Activated naive CD4-positive, alpha-beta T cell treated with anti-CD3 and anti-CD28 coated beads for 36 hours (primary cell): ENCODE measurements at regions not wholly inside any gene's neighbourhood (a gene's known extent, or its start where the extent isn't known, plus 50 kb on each side); places are given as distances from the start of the nearest gene placed in this dataset.

ENCODE experiments used
- CTCF ChIA-PET: fragments of 350-600 bp; sonication (Branson Sonifier 250); formaldehyde crosslinking; loops from one replicate; lab custom pipeline; 2021; ENCODE audit warnings: antibody characterized with exemption; lab: Charles Lee
- DNase-seq: peaks from one replicate; pipeline ENCODE4 v3.0.0-alpha.2; 2020
- H3K27ac Mint-ChIP-seq: one replicate; pipeline ENCODE4 v1.8.0; 2021; ENCODE audit warnings: mild to moderate bottlenecking, mixed read lengths
- H3K27me3 Mint-ChIP-seq: one replicate; pipeline ENCODE4 v1.8.0; 2021; ENCODE audit warnings: low read depth, mixed read lengths
- H3K36me3 Mint-ChIP-seq: one replicate; pipeline ENCODE4 v1.8.0; 2021; ENCODE audit warnings: low read depth, mixed read lengths
- H3K4me1 Mint-ChIP-seq: one replicate; pipeline ENCODE4 v1.8.0; 2021; ENCODE audit warnings: low read depth, mixed read lengths
- H3K4me3 Mint-ChIP-seq: one replicate; pipeline ENCODE4 v1.8.0; 2021; ENCODE audit warnings: mild to moderate bottlenecking, moderate library complexity, mixed read lengths
- H3K9me3 Mint-ChIP-seq: one replicate; pipeline ENCODE4 v1.8.0; 2021; ENCODE audit warnings: mixed read lengths
- intact Hi-C: fragments of 100-400 bp; cut with micrococcal nuclease; formaldehyde crosslinking; loops from one replicate; pipeline ENCODE4 v1.15.1; 2023

DNA sequence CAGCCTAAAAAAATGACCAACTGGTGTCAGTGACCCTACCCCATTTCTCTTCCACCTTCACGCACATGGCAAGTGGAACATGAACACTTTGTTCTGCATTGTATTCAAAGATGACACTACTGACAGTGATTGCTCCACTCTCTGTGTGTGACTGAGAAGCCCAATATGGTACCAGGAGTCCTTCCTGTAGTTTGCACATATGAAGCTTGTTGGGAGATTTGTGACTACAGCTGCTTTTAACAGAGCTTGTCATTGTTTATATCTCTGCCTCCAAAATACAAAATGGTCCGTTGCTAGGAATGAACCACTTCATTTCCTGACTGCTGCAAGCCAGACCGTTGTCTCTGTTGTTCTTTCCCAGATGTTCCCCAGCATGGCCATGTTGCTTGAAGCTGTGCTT is 140.3 kb upstream of the TCF21 start:
- Mint-ChIP-seq H3K27me3 (no peaks in the 10 kb centered on the region), H3K4me1 (no peaks in the 10 kb centered on the region), H3K36me3 (no peaks in the 10 kb centered on the region), H3K4me3 (no peak overlapping the region), H3K9me3 (no peaks in the 10 kb centered on the region), H3K27ac (no peak overlapping the region)
- CTCF ChIA-PET: interaction anchor here (1.1 kb wide), 1 partner anchor 172 kb away, joined by 3 read pairs; no protein-coding TSS in a partner anchor
- no peak for DNase-seq
- intact Hi-C loops: no loop called here

DNA sequence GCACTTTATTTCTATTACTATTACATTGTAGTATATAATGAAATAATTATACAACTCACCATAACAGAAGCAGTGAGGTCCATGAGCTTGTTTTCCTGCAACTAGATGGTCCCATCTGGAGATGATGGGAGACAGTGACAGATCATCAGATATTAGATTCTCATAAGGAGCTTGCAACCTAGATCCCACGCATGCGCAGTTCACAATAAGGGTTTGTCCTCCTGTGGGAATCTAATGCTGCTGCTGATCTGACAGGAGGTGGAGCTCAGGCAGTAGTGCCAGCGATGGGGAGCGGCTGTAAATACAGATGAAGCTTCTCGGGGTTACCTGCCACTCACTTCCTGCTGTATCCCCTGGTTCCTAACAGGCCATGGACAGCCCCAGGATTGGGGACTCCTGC is 139.5 kb upstream of the TCF21 start:
- Mint-ChIP-seq H3K27ac (no peak overlapping the region), H3K4me3 (no peak overlapping the region)

GRCh38 chr6:133752129-133752528 is 136.8 kb upstream of the TCF21 start:
- Mint-ChIP-seq H3K36me3 (no peaks in the 10 kb centered on the region), H3K27me3 (no peaks in the 10 kb centered on the region), H3K4me3 (no peak overlapping the region), H3K27ac (no peak overlapping the region), H3K4me1 (no peaks in the 10 kb centered on the region), H3K9me3 (no peaks in the 10 kb centered on the region)
- no peak for DNase-seq
- CTCF ChIA-PET: no interaction called here
- intact Hi-C loops: no loop called here

More for the DNA sequence above, 139.5 kb upstream of the TCF21 start:
- no peaks in the 10 kb centered on the region for H3K9me3 Mint-ChIP-seq
- no peaks in the 10 kb centered on the region for H3K36me3 Mint-ChIP-seq
- H3K27me3 Mint-ChIP-seq: no peaks in the 10 kb centered on the region
- intact Hi-C loops: no loop called here
- no peaks in the 10 kb centered on the region for H3K4me1 Mint-ChIP-seq
- DNase-seq: no peak
- CTCF ChIA-PET: no interaction called here

DNA sequence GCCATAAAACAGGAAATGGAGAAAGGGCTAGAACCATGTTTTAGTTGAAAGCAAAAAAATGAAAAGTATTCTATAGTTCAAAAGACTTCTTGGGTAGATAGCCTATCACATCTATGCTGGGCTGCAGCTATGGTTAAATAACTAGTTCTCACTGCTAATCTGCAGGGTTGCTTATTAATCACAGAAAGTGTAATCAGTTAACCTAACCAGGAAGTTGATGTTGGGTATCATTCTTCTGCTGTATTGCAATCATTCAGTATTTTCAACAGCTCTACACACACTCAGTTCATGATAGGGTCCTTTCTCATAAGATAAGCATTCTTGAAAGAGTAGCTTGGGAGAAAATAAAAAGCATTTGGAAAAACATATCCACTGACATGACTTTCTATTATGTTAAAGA is 135.2 kb upstream of the TCF21 start:
- Mint-ChIP-seq H3K4me1 (no peaks in the 10 kb centered on the region), H3K27ac (no peak overlapping the region), H3K4me3 (no peak overlapping the region), H3K36me3 (no peaks in the 10 kb centered on the region), H3K27me3 (no peaks in the 10 kb centered on the region), H3K9me3 (no peaks in the 10 kb centered on the region)
- CTCF ChIA-PET: no interaction called here
- no peak for DNase-seq
- intact Hi-C loops: no loop called here

GRCh38 chr6:133754298-133754697 is 134.6 kb upstream of the TCF21 start:
- DNase-seq: no peak
- no peaks in the 10 kb centered on the region for H3K9me3 Mint-ChIP-seq
- no peak overlapping the region for H3K4me3 Mint-ChIP-seq
- CTCF ChIA-PET: no interaction called here
- no peaks in the 10 kb centered on the region for H3K4me1 Mint-ChIP-seq
- H3K27me3 Mint-ChIP-seq: peaks cover 3% of the 10 kb centered on the region
- H3K27ac Mint-ChIP-seq: no peak overlapping the region
- intact Hi-C loops: no loop called here
- H3K36me3 Mint-ChIP-seq: no peaks in the 10 kb centered on the region

GRCh38 chr6:133756078-133756695 is 132.7 kb upstream of the TCF21 start:
- no peak overlapping the region for H3K4me3 Mint-ChIP-seq
- DNase-seq: no peak
- H3K36me3 Mint-ChIP-seq: no peaks in the 10 kb centered on the region
- CTCF ChIA-PET: no interaction called here
- H3K27me3 Mint-ChIP-seq: peaks cover 15% of the 10 kb centered on the region
- H3K4me1 Mint-ChIP-seq: no peaks in the 10 kb centered on the region
- intact Hi-C loops: no loop called here
- H3K9me3 Mint-ChIP-seq: no peaks in the 10 kb centered on the region
- no peak overlapping the region for H3K27ac Mint-ChIP-seq

DNA sequence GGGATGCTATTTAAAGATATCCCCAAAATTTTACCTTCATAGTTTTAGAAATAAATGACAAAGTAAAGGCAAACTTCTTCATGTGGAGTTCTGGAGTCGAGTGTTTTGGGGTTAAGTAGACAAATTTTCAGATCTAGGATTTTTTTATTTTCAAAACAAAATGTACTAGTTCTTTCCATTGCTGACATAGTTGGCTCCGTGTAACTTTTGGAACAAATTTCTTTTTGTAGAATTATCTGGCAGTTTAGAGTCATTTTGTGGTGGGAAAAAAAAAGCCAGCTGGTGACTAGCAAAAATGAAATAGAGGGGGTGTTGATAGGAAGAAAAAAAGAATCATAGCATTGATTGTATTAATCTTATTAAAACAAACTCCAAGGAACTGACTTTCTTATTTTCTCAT is 131.6 kb upstream of the TCF21 start:
- Mint-ChIP-seq H3K27me3 (peaks cover 15% of the 10 kb centered on the region), H3K9me3 (no peaks in the 10 kb centered on the region), H3K4me1 (no peaks in the 10 kb centered on the region), H3K4me3 (no peak overlapping the region), H3K27ac (no peak overlapping the region), H3K36me3 (no peaks in the 10 kb centered on the region)
- CTCF ChIA-PET: interaction anchor here (1.0 kb wide), 1 partner anchor 57 kb away, joined by 3 read pairs; no protein-coding TSS in a partner anchor
- intact Hi-C loops: no loop called here
- DNase-seq: no peak

- H3K27me3 Mint-ChIP-seq: peaks cover 22% of the 10 kb centered on the region
- H3K27ac Mint-ChIP-seq: no peak overlapping the region
- no peak for DNase-seq
- no peaks in the 10 kb centered on the region for H3K9me3 Mint-ChIP-seq
- no peak overlapping the region for H3K4me3 Mint-ChIP-seq
- no peaks in the 10 kb centered on the region for H3K36me3 Mint-ChIP-seq
- no peaks in the 10 kb centered on the region for H3K4me1 Mint-ChIP-seq
- intact Hi-C loops: no loop called here
- CTCF ChIA-PET: no interaction called here
These were observed 130.0 kb upstream of the TCF21 start for GRCh38 chr6:133758815-133759335.

DNA sequence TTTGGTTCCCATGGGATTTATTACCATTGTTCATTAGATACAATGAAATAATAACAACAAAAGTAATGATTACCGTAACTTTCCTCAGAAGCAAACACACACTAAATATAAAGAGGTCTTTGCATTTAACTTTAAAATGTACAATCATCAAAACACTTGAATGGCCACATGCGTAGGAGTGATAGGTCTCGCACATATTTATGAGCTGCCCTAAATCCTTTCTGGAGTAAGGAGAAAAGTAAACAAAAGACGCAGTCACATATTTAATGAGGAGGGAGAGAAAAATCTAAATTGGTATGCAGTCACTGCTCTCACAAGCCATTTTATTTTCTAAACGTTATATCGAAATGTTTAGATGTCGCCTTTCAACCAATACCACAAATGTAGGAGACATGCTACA is 129.4 kb upstream of the TCF21 start:
- DNase-seq: no peak
- H3K36me3 Mint-ChIP-seq: no peaks in the 10 kb centered on the region
- intact Hi-C loops: no loop called here
- no peaks in the 10 kb centered on the region for H3K9me3 Mint-ChIP-seq
- H3K27me3 Mint-ChIP-seq: peaks cover 24% of the 10 kb centered on the region
- H3K4me3 Mint-ChIP-seq: no peak overlapping the region
- H3K27ac Mint-ChIP-seq: no peak overlapping the region
- no peaks in the 10 kb centered on the region for H3K4me1 Mint-ChIP-seq
- CTCF ChIA-PET: no interaction called here

DNA sequence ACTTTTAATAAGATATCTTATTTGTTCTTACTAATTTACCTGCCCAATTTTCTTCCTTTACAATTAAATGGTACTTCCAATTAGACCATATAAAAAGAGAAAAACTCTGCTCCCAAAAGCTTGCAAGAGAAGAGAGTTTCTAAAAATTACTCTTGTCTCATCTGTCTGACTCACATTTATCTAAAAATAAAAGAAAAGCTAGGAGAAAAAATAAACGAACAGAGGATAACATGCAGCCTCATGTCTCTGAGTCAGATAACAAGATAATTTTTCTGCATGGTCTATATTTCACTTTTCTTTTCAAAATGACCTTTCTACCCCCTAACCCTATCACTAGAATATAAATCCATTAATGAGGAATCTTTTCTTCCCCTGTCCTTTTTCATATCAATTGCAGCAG is 127.2 kb upstream of the TCF21 start:
- Mint-ChIP-seq H3K9me3 (no peaks in the 10 kb centered on the region), H3K4me3 (no peak overlapping the region), H3K36me3 (no peaks in the 10 kb centered on the region), H3K27ac (no peak overlapping the region), H3K4me1 (no peaks in the 10 kb centered on the region), H3K27me3 (peaks cover 31% of the 10 kb centered on the region)
- intact Hi-C loops: no loop called here
- CTCF ChIA-PET: interaction anchor here (0.6 to 0.7 kb wide), 2 partner anchors 484 to 1714 kb away, joined by 3 read pairs; no protein-coding TSS in a partner anchor
- DNase-seq: no peak

GRCh38 chr6:133764008-133764753 is 124.7 kb upstream of the TCF21 start:
- H3K36me3 Mint-ChIP-seq: no peaks in the 10 kb centered on the region
- intact Hi-C loops: no loop called here
- H3K27ac Mint-ChIP-seq: no peak overlapping the region

DNA sequence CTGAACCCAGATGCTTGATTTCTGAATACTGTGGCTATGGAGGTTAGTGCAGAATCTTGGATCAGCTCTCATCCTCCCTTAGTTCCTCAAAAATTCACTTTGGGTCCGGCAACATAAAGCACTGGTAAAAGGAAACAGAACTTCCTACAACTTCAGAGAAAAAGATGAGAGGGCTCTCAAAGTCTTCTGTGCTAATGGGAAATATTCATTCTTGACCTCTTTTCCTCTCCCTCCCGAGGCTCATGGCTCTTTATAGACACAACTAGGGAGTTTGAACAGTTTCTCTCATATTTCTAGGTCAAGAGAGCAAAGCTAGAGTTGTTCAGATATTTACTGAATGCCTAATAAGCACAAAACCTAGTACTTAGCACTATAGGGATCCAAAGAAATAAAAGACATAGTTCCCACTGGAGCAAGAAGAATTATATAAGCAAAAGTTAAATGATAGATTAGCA is 124.1 kb upstream of the TCF21 start:
- CTCF ChIA-PET: no interaction called here
- Mint-ChIP-seq H3K9me3 (no peaks in the 10 kb centered on the region), H3K27ac (no peak overlapping the region)

More at GRCh38 chr6:133764008-133764753, 124.7 kb upstream of the TCF21 start:
- Mint-ChIP-seq H3K4me1 (no peaks in the 10 kb centered on the region), H3K27me3 (peaks cover 31% of the 10 kb centered on the region), H3K9me3 (no peaks in the 10 kb centered on the region), H3K4me3 (no peak overlapping the region)
- DNase-seq: no peak
- CTCF ChIA-PET: no interaction called here

More for the DNA sequence above, 124.1 kb upstream of the TCF21 start:
- H3K4me3 Mint-ChIP-seq: no peak overlapping the region
- H3K36me3 Mint-ChIP-seq: no peaks in the 10 kb centered on the region
- no peak for DNase-seq
- H3K27me3 Mint-ChIP-seq: peaks cover 32% of the 10 kb centered on the region
- intact Hi-C loops: no loop called here
- H3K4me1 Mint-ChIP-seq: no peaks in the 10 kb centered on the region
